BLaER1 (cell line): ENCODE measurements at regions not wholly inside any gene's neighbourhood (a gene's known extent, or its start where the extent isn't known, plus 50 kb on each side); places are given as distances from the start of the nearest gene placed in this dataset.

ENCODE experiments used
- H3K27ac ChIP-seq: shearing (Covaris generic); formaldehyde crosslinking; 2 replicates; pipeline ENCODE4 v1.8.1; 2022
- H3K27me3 ChIP-seq: shearing (Covaris generic); formaldehyde crosslinking; 2 replicates; pipeline ENCODE4 v1.8.1; 2022
- H3K36me3 ChIP-seq: shearing (Covaris generic); formaldehyde crosslinking; 2 replicates; pipeline ENCODE4 v1.8.1; 2022
- H3K4me1 ChIP-seq: shearing (Covaris generic); formaldehyde crosslinking; 2 replicates; pipeline ENCODE4 v1.8.1; 2022
- H3K4me2 ChIP-seq: shearing (Covaris generic); formaldehyde crosslinking; 2 replicates; pipeline ENCODE4 v1.8.1; 2022
- H3K4me3 ChIP-seq: shearing (Covaris generic); formaldehyde crosslinking; 2 replicates; pipeline ENCODE4 v1.8.1; 2022
- H3K9ac ChIP-seq: shearing (Covaris generic); formaldehyde crosslinking; 2 replicates; pipeline ENCODE4 v1.8.1; 2022
- H3K9me3 ChIP-seq: shearing (Covaris generic); formaldehyde crosslinking; 2 replicates; pipeline ENCODE4 v1.8.1; 2022
- H4K20me1 ChIP-seq: shearing (Covaris generic); formaldehyde crosslinking; 2 replicates; pipeline ENCODE4 v1.8.1; 2022
- Cebpa-rat ChIP-seq: shearing (Covaris generic); IDR thresholded peaks from 2 replicates; pipeline ENCODE4 v1.8.1; 2022

GRCh38 chr6:113475392-113475791, 381.8 kb upstream of the MARCKS start:
- Histone ChIP-seq H3K9me3 (no peaks in the 10 kb centered on the region), H4K20me1 (no peaks in the 10 kb centered on the region), H3K27ac (no peak overlapping the region), H3K9ac (no peak overlapping the region), H3K27me3 (no peaks in the 10 kb centered on the region), H3K36me3 (no peaks in the 10 kb centered on the region), H3K4me2 (no peak overlapping the region), H3K4me3 (no peak overlapping the region), H3K4me1 (no peaks in the 10 kb centered on the region)
- TF ChIP-seq Cebpa-rat, result no peak

GRCh38 chr6:113476937-113477839, 380.0 kb upstream of the MARCKS start:
- H3K4me2 ChIP-seq, result no peak overlapping the region
- no peak for TF ChIP-seq Cebpa-rat
- H4K20me1 ChIP-seq, result no peaks in the 10 kb centered on the region

GRCh38 chr6:113480616-113481015, 376.5 kb upstream of the MARCKS start:
- Histone ChIP-seq H3K4me3 (no peak overlapping the region), H3K27me3 (no peaks in the 10 kb centered on the region), H3K9me3 (no peaks in the 10 kb centered on the region), H3K27ac (no peak overlapping the region), H3K36me3 (no peaks in the 10 kb centered on the region), H4K20me1 (no peaks in the 10 kb centered on the region), H3K4me2 (no peak overlapping the region), H3K9ac (no peak overlapping the region), H3K4me1 (no peaks in the 10 kb centered on the region)
- TF ChIP-seq Cebpa-rat, result no peak

More at GRCh38 chr6:113476937-113477839, 380.0 kb upstream of the MARCKS start:
- Histone ChIP-seq H3K4me3 (no peak overlapping the region), H3K9me3 (no peaks in the 10 kb centered on the region), H3K36me3 (no peaks in the 10 kb centered on the region), H3K9ac (no peak overlapping the region), H3K27me3 (no peaks in the 10 kb centered on the region), H3K4me1 (no peaks in the 10 kb centered on the region), H3K27ac (no peak overlapping the region)

GRCh38 chr6:113481458-113481857, 375.7 kb upstream of the MARCKS start:
- H3K4me3 ChIP-seq, result no peak overlapping the region
- no peak overlapping the region for H3K4me2 ChIP-seq
- H3K9me3 ChIP-seq, result no peaks in the 10 kb centered on the region
- no peak for TF ChIP-seq Cebpa-rat
- no peak overlapping the region for H3K27ac ChIP-seq
- H3K36me3 ChIP-seq, result no peaks in the 10 kb centered on the region
- no peak overlapping the region for H3K9ac ChIP-seq
- H3K4me1 ChIP-seq, result no peaks in the 10 kb centered on the region
- H4K20me1 ChIP-seq, result no peaks in the 10 kb centered on the region
- H3K27me3 ChIP-seq, result no peaks in the 10 kb centered on the region

GRCh38 chr6:113481910-113482309, 375.2 kb upstream of the MARCKS start:
- no peak overlapping the region for H3K9ac ChIP-seq
- TF ChIP-seq Cebpa-rat, result no peak
- no peaks in the 10 kb centered on the region for H3K4me1 ChIP-seq
- H3K4me2 ChIP-seq, result no peak overlapping the region
- no peaks in the 10 kb centered on the region for H3K36me3 ChIP-seq
- H3K27me3 ChIP-seq, result no peaks in the 10 kb centered on the region
- H4K20me1 ChIP-seq, result no peaks in the 10 kb centered on the region
- H3K27ac ChIP-seq, result no peak overlapping the region
- no peaks in the 10 kb centered on the region for H3K9me3 ChIP-seq
- H3K4me3 ChIP-seq, result no peak overlapping the region

GRCh38 chr6:113482771-113483170, 374.4 kb upstream of the MARCKS start:
- Histone ChIP-seq H3K9ac (no peak overlapping the region), H3K27ac (no peak overlapping the region), H4K20me1 (no peaks in the 10 kb centered on the region), H3K9me3 (no peaks in the 10 kb centered on the region), H3K27me3 (no peaks in the 10 kb centered on the region), H3K36me3 (no peaks in the 10 kb centered on the region), H3K4me3 (no peak overlapping the region), H3K4me1 (no peaks in the 10 kb centered on the region), H3K4me2 (no peak overlapping the region)
- TF ChIP-seq Cebpa-rat, result no peak

- no peak overlapping the region for H3K4me3 ChIP-seq
- H3K9ac ChIP-seq, result no peak overlapping the region
- H3K4me2 ChIP-seq, result no peak overlapping the region
- H3K36me3 ChIP-seq, result no peaks in the 10 kb centered on the region
- H3K9me3 ChIP-seq, result no peaks in the 10 kb centered on the region
- no peaks in the 10 kb centered on the region for H4K20me1 ChIP-seq
- H3K27me3 ChIP-seq, result no peaks in the 10 kb centered on the region
- H3K27ac ChIP-seq, result no peak overlapping the region
- TF ChIP-seq Cebpa-rat, result no peak
- no peaks in the 10 kb centered on the region for H3K4me1 ChIP-seq
Observed at GRCh38 chr6:113486199-113486598, 370.9 kb upstream of the MARCKS start.

GRCh38 chr6:113487489-113488058, 369.6 kb upstream of the MARCKS start:
- Histone ChIP-seq H3K4me2 (no peak overlapping the region), H3K27ac (no peak overlapping the region), H3K9me3 (no peaks in the 10 kb centered on the region), H3K4me1 (no peaks in the 10 kb centered on the region), H3K36me3 (no peaks in the 10 kb centered on the region), H4K20me1 (no peaks in the 10 kb centered on the region), H3K4me3 (no peak overlapping the region), H3K9ac (no peak overlapping the region), H3K27me3 (no peaks in the 10 kb centered on the region)
- TF ChIP-seq Cebpa-rat, result no peak

GRCh38 chr6:113488061-113488460, 369.1 kb upstream of the MARCKS start:
- H3K4me3 ChIP-seq, result no peak overlapping the region
- H3K4me2 ChIP-seq, result no peak overlapping the region
- no peaks in the 10 kb centered on the region for H3K36me3 ChIP-seq
- H3K27me3 ChIP-seq, result no peaks in the 10 kb centered on the region
- no peaks in the 10 kb centered on the region for H4K20me1 ChIP-seq
- H3K9me3 ChIP-seq, result no peaks in the 10 kb centered on the region
- no peaks in the 10 kb centered on the region for H3K4me1 ChIP-seq
- no peak for TF ChIP-seq Cebpa-rat
- H3K27ac ChIP-seq, result no peak overlapping the region
- no peak overlapping the region for H3K9ac ChIP-seq
